D721Med (cell line): ENCODE measurements at regions not wholly inside any gene's neighbourhood (a gene's known extent, or its start where the extent isn't known, plus 50 kb on each side); places are given as distances from the start of the nearest gene placed in this dataset.

ENCODE experiments used
- DNase-seq: peaks from one replicate; pipeline ENCODE4 v3.0.0; 2011; ENCODE audit warnings: low spot score; ENCODE audit not compliant: insufficient read length
- FAIRE-seq: peaks from 2 replicates; lab custom pipeline; 2011; peaks lifted over from hg19 to GRCh38; lab: Jason Lieb, UNC
- TF ChIP-seq, protein P1 (sequence below): IDR thresholded peaks from 2 replicates; pipeline ENCODE4 v1.5.1; 2012; ENCODE audit warnings: mild to moderate bottlenecking, control low read depth; ENCODE audit not compliant: insufficient read depth; ENCODE audit errors: missing control alignments

DNA sequence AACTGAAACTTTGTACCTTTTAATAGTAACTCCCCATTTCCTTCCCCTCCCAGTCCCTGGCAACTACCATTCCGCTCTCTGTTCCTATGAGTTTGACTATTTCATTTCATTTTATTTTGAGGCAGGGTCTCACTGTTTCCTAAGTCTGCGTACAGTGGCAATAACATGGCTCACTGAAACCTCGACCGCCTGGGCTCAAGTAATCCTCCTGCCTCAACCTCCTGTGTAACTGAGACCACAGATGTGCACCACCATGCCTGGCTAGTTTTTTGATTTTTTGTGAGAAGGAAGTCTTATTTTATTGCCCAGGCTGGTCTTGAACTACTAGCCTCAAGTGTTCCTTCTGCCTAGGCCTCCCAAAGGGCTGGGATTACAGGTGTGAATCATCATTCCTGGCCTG is 808.1 kb downstream of the CDH11 start:
- TF ChIP-seq, protein P1, sequence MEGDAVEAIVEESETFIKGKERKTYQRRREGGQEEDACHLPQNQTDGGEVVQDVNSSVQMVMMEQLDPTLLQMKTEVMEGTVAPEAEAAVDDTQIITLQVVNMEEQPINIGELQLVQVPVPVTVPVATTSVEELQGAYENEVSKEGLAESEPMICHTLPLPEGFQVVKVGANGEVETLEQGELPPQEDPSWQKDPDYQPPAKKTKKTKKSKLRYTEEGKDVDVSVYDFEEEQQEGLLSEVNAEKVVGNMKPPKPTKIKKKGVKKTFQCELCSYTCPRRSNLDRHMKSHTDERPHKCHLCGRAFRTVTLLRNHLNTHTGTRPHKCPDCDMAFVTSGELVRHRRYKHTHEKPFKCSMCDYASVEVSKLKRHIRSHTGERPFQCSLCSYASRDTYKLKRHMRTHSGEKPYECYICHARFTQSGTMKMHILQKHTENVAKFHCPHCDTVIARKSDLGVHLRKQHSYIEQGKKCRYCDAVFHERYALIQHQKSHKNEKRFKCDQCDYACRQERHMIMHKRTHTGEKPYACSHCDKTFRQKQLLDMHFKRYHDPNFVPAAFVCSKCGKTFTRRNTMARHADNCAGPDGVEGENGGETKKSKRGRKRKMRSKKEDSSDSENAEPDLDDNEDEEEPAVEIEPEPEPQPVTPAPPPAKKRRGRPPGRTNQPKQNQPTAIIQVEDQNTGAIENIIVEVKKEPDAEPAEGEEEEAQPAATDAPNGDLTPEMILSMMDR, result no peak
- FAIRE-seq, result no peak

DNA sequence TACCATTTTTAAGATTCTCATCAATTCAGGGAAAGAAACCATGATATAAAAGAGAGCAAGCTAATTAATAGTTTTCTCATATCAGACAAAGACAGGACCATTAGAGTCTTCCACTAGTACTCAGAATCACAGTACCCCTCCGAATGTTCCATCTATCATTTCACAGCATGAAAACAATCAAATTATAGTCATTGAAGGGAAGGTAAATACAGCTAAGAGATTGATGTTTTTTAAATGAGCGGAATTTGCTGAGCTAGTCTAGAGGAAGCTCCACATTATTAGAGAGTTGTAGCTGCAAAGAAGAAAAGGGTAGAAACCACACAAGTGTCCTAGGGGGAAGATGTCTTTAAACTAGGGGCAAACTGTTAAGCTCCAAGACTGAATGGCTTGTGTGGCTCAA is 808.9 kb downstream of the CDH11 start:
- no peak for FAIRE-seq
- TF ChIP-seq, protein P1, result no peak

More for the DNA sequence above, 808.1 kb downstream of the CDH11 start:
- no peak for DNase-seq

GRCh38 chr16:64312292-64312691 is 809.6 kb downstream of the CDH11 start:
- FAIRE-seq, result no peak
- DNase-seq, result no peak
- TF ChIP-seq, protein P1, result no peak

More for the DNA sequence above, 808.9 kb downstream of the CDH11 start:
- no peak for DNase-seq

- no peak for DNase-seq
- FAIRE-seq, result no peak
- TF ChIP-seq, protein P1, result no peak
Measured at GRCh38 chr16:64311241-64311640, 810.6 kb downstream of the CDH11 start.

DNA sequence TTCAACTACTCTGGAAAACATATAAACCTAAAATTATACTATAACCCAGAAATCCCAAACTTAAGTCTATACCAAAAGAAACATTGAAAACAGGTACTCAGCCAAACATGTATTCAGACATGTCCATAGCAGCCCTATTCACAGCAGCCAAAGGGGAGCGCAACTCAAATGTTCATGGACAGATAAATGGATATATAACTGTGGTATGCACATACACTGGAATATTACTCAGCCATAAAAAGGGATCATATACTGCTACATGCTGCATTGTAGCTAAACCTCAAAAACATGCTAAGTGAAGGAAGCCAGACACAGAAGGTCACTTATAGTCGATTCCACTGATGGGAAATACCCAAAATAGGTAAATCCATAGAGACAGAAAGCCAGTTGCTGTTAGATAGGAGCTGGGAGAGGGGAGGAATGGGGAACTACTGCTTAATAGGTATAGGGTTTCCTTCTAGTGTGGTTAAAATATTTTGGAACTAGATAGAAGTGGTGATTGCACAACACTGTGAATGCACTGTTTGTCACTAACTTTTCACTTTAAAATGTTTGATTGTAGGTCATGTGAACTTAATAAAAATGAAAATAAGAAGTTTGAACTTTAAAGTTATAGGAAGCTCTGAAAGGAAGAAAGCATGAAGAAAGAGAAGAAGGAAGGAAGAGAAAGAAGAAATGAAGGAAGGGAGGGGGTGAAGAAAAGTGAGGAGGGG is 812.3 kb downstream of the CDH11 start:
- no peak for DNase-seq
- no peak for FAIRE-seq
- TF ChIP-seq, protein P1, result no peak

- DNase-seq, result no peak
- no peak for FAIRE-seq
- TF ChIP-seq, protein P1, result no peak
Measured at GRCh38 chr16:64308721-64309120, 813.1 kb downstream of the CDH11 start.

- DNase-seq, result no peak
- FAIRE-seq, result no peak
- TF ChIP-seq, protein P1, result no peak
Measured at GRCh38 chr16:64307431-64307830, 814.4 kb downstream of the CDH11 start.
